ENCODE measurements at regions not wholly inside any gene's neighbourhood (a gene's known extent, or its start where the extent isn't known, plus 50 kb on each side); places are given as distances from the start of the nearest gene placed in this dataset.
"Not testable (repeated sequence)": the region's sequence is repeated elsewhere in the genome, so short reads cannot be mapped to it uniquely, and the experiment has no call there.

DNA sequence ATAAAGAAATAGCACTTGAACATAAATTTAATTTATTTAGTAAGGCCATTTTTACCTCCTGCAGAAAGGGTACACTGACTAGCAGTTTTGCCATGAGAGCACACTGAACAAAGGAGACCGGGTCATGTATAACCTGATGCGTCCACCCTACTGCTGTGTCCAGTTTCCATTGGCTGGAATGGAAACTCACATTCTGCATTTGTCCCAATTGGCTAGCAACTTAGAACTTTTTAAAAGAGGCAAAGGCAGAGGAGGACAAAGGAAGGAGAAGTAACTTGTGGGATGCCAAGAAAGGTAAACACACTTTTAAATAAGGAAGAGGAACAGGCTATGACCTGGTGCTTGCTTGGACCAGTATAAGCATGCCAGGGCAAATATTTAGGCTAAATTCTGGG lies 2140.7 kb downstream of the TP53TG3F start:
- TF ChIP-seq, protein P1, sequence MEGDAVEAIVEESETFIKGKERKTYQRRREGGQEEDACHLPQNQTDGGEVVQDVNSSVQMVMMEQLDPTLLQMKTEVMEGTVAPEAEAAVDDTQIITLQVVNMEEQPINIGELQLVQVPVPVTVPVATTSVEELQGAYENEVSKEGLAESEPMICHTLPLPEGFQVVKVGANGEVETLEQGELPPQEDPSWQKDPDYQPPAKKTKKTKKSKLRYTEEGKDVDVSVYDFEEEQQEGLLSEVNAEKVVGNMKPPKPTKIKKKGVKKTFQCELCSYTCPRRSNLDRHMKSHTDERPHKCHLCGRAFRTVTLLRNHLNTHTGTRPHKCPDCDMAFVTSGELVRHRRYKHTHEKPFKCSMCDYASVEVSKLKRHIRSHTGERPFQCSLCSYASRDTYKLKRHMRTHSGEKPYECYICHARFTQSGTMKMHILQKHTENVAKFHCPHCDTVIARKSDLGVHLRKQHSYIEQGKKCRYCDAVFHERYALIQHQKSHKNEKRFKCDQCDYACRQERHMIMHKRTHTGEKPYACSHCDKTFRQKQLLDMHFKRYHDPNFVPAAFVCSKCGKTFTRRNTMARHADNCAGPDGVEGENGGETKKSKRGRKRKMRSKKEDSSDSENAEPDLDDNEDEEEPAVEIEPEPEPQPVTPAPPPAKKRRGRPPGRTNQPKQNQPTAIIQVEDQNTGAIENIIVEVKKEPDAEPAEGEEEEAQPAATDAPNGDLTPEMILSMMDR (IDR thresholded peaks at IDR 0.05; ENCODE audit: low read depth, low read length), result not testable (repeated sequence)
- not testable (repeated sequence) for TF ChIP-seq EZH2phosphoT487 (IDR thresholded peaks at IDR 0.05; ENCODE audit: low read depth)

All from OCI-LY3 (cell line).